GM12878 (cell line): ENCODE measurements at regions not wholly inside any gene's neighbourhood (a gene's known extent, or its start where the extent isn't known, plus 50 kb on each side); places are given as distances from the start of the nearest gene placed in this dataset.

Experiments
- ATAC-seq: fragments of 200-7000 bp; cut with Tn5 transposase; 3 replicates; pipeline ENCODE4 v1.9.1; 2020; ENCODE audit warnings: mild to moderate bottlenecking, moderate library complexity
- BruUV-seq: library from RNA; stranded (reverse); fragments of 400-500 nt; replicated peaks from 2 replicates; lab custom pipeline; 2021; lab: Mats Ljungman, UMichigan
- CTCF ChIA-PET: fragments of 300-600 bp; sonication (Branson Sonifier 250); formaldehyde crosslinking; extraction: SDS; loops from one replicate; lab custom pipeline; 2021; ENCODE audit warnings: inconsistent platforms; lab: Yijun Ruan, JAX
- POLR2A ChIA-PET: fragments of 350-600 bp; formaldehyde crosslinking; extraction: SDS; loops from one replicate; lab custom pipeline; 2021; ENCODE audit warnings: inconsistent platforms; lab: Charles Lee
- RAD21 ChIA-PET: fragments of 300-600 bp; sonication (Branson Sonifier 250); formaldehyde crosslinking; loops from one replicate; lab custom pipeline; 2023; ENCODE audit warnings: antibody characterized with exemption; ENCODE audit not compliant: unreplicated experiment; lab: Charles Lee
- SMC1A ChIA-PET: fragments of 300-600 bp; sonication (Branson Sonifier 250); formaldehyde crosslinking; loops from one replicate; lab custom pipeline; 2023; ENCODE audit not compliant: unreplicated experiment, uncharacterized antibody; lab: Charles Lee
- DNase-seq: peaks from one replicate; pipeline ENCODE4 v3.0.0-alpha.2; 2011; ENCODE audit warnings: low read depth, low spot score
- FAIRE-seq: peaks from 3 replicates; lab custom pipeline; 2011; peaks lifted over from hg19 to GRCh38; lab: Jason Lieb, UNC
- H2AFZ ChIP-seq: 2 replicates; pipeline ENCODE4 v1.6.0; 2011; ENCODE audit warnings: low read depth, low read length, control low read depth; ENCODE audit not compliant: control insufficient read depth
- H3K27ac ChIP-seq: 2 replicates; pipeline ENCODE4 v1.5.1; 2011; ENCODE audit warnings: control low read depth; ENCODE audit not compliant: control insufficient read depth, insufficient read depth
- H3K27me3 ChIP-seq, 2 experiments: replicated peaks in 1 of 2; 2 replicates each; pipeline versions ENCODE4 v1.6.0 to v1.6.1; 2011; ENCODE audit warnings: low read length in 1 of 2; ENCODE audit not compliant: control insufficient read depth in 2 of 2, insufficient read depth in 2 of 2
- H3K36me3 ChIP-seq, 2 experiments: 2 replicates each; pipeline ENCODE4 v1.5.1; 2011; ENCODE audit warnings: low read length in 1 of 2; ENCODE audit not compliant: control insufficient read depth in 2 of 2, insufficient read depth in 2 of 2
- H3K4me1 ChIP-seq: 2 replicates; pipeline ENCODE4 v1.6.1; 2011; ENCODE audit warnings: mild to moderate bottlenecking, low read length, moderate library complexity, mixed read lengths; ENCODE audit not compliant: control insufficient read depth, insufficient read depth
- H3K4me2 ChIP-seq: 2 replicates; pipeline ENCODE4 v1.6.0; 2011; ENCODE audit warnings: control low read depth; ENCODE audit not compliant: control insufficient read depth, insufficient read depth
- H3K4me3 ChIP-seq: fragments of 200-600 bp; sonication (generic); 2 replicates; pipeline ENCODE4 v1.5.1; 2016
- H3K79me2 ChIP-seq: 2 replicates; pipeline ENCODE4 v1.6.0; 2011; ENCODE audit warnings: low read length; ENCODE audit not compliant: control insufficient read depth, insufficient read depth
- H3K9ac ChIP-seq: 2 replicates; pipeline ENCODE4 v1.8.0; 2011; ENCODE audit warnings: low read length, control low read depth, mixed read lengths; ENCODE audit not compliant: control insufficient read depth, insufficient read depth
- H3K9me3 ChIP-seq: replicated peaks from 3 replicates; pipeline ENCODE4 v1.5.1; 2011; ENCODE audit warnings: mild to moderate bottlenecking, low read length; ENCODE audit not compliant: control insufficient read depth, insufficient read depth
- H4K20me1 ChIP-seq: 2 replicates; pipeline ENCODE4 v1.6.0; 2011; ENCODE audit not compliant: control insufficient read depth, insufficient read depth
- ATF3 ChIP-seq: IDR thresholded peaks from 2 replicates; pipeline ENCODE4 v1.6.1; 2011; ENCODE audit warnings: low read depth, mild to moderate bottlenecking, low read length, moderate library complexity, borderline replicate concordance; ENCODE audit errors: extremely low read depth
- ATF7 ChIP-seq: fragments of 450-650 bp; IDR thresholded peaks from 2 replicates; pipeline ENCODE4 v1.6.1; 2016; ENCODE audit warnings: low read depth, mild to moderate bottlenecking
- CBFB ChIP-seq: IDR thresholded peaks from 2 replicates; pipeline ENCODE4 v1.6.1; 2016; ENCODE audit warnings: antibody characterized with exemption, low read depth
- CEBPZ ChIP-seq: fragments of 150-350 bp; IDR thresholded peaks from 2 replicates; pipeline ENCODE4 v1.6.1; 2016; ENCODE audit warnings: low read depth, low read length
- IRF3 ChIP-seq: fragments of 450-650 bp; IDR thresholded peaks from 2 replicates; pipeline ENCODE4 v1.6.1; 2014; ENCODE audit warnings: mild to moderate bottlenecking
- NKRF ChIP-seq: fragments of 450-650 bp; conservative IDR thresholded peaks from 2 replicates; pipeline ENCODE4 v1.6.1; 2017; ENCODE audit warnings: mild to moderate bottlenecking, moderate library complexity
- RUNX3 ChIP-seq: IDR thresholded peaks from 2 replicates; pipeline ENCODE4 v1.6.1; 2012; ENCODE audit warnings: low read length, inconsistent platforms
- SIX5 ChIP-seq: IDR thresholded peaks from 2 replicates; pipeline ENCODE4 v1.6.1; 2011; ENCODE audit warnings: mild to moderate bottlenecking, low read depth, low read length, moderate library complexity; ENCODE audit not compliant: severe bottlenecking
- SMAD5 ChIP-seq: IDR thresholded peaks from 2 replicates; pipeline ENCODE4 v1.6.1; 2016; ENCODE audit warnings: antibody characterized with exemption, low read depth
- SP1 ChIP-seq: IDR thresholded peaks from one replicate; pipeline ENCODE4 v1.6.1; 2011; ENCODE audit warnings: low read depth, low read length
- ZNF207 ChIP-seq: fragments of 450-650 bp; IDR thresholded peaks from 2 replicates; pipeline ENCODE4 v1.6.1; 2014; ENCODE audit warnings: antibody characterized with exemption, mild to moderate bottlenecking, borderline replicate concordance
- ZNF592 ChIP-seq: fragments of 450-650 bp; IDR thresholded peaks from 2 replicates; pipeline ENCODE4 v1.6.1; 2017; ENCODE audit warnings: mild to moderate bottlenecking, moderate library complexity
- whole genome bisulfite sequencing: methylation state at CpG from one replicate; pipeline ENCODE4 v1.1.6; 2016; ENCODE audit warnings: low lambda C conversion rate; ENCODE audit not compliant: insufficient replicate concordance, insufficient coverage; ENCODE audit errors: missing lambda C conversion rate; 5-methylcytosine and 5-hydroxymethylcytosine counted together
- in situ Hi-C: fragments of 300-500 bp; cut with MboI; formaldehyde crosslinking; loops from 9 replicates; pipeline ENCODE4 v1.14.3; 2018; ENCODE audit warnings: mixed read lengths
- intact Hi-C: fragments of 100-400 bp; cut with micrococcal nuclease; formaldehyde crosslinking; loops from one replicate; pipeline ENCODE4 v1.14.2; 2022; ENCODE audit not compliant: unreplicated experiment

GRCh38 chr13:34019870-34020269 lies 201.9 kb downstream of the RFC3 start (continued):
- TF ChIP-seq CEBPZ (no peak), ZNF207 (no peak)

GRCh38 chr13:34020388-34020787 lies 202.4 kb downstream of the RFC3 start:
- intact Hi-C loops: no loop called here
- ChIA-PET SMC1A (no interaction called here), RAD21 (no interaction called here), POLR2A (no interaction called here), CTCF (no interaction called here)
- Histone ChIP-seq H3K36me3 (no peaks in the 10 kb centered on the region), H3K4me2 (no peak overlapping the region), H3K4me3 (no peak overlapping the region), H3K27me3 (no peaks in the 10 kb centered on the region), H3K27ac (no peak overlapping the region), H3K4me1 (no peaks in the 10 kb centered on the region), H3K9ac (no peak overlapping the region), H2AFZ (no peak overlapping the region), H4K20me1 (no peaks in the 10 kb centered on the region), H3K9me3 (no peaks in the 10 kb centered on the region; the same call in 2 of the 3 replicates), H3K79me2 (no peaks in the 10 kb centered on the region)
- in situ Hi-C loops: no loop called here
- no peak for FAIRE-seq
- 65% methylated on average over 3 of the region's 3 CpGs for WGBS
- ATAC-seq: no peak
- DNase-seq: no peak
- BruUV-seq: no TSS peak
- TF ChIP-seq ATF3 (no peak), SP1 (no peak), RUNX3 (no peak), ATF7 (no peak), CBFB (no peak), SIX5 (no peak), NKRF (no peak), ZNF592 (no peak), IRF3 (no peak), SMAD5 (no peak)
